22Rv1 (cell line): ENCODE measurements at regions not wholly inside any gene's neighbourhood (a gene's known extent, or its start where the extent isn't known, plus 50 kb on each side); places are given as distances from the start of the nearest gene placed in this dataset.

Experiments
- H3K27ac ChIP-seq: fragments of 450-650 bp; 2 replicates; pipeline ENCODE4 v1.5.1; 2017
- ZFX ChIP-seq: fragments of 450-650 bp; IDR thresholded peaks from 2 replicates; pipeline ENCODE4 v1.6.1; 2017; ENCODE audit warnings: antibody characterized with exemption, borderline replicate concordance
- TF ChIP-seq, protein P1 (sequence below): fragments of 450-650 bp; IDR thresholded peaks from 2 replicates; pipeline ENCODE4 v1.5.1; 2017; ENCODE audit warnings: mild to moderate bottlenecking

DNA sequence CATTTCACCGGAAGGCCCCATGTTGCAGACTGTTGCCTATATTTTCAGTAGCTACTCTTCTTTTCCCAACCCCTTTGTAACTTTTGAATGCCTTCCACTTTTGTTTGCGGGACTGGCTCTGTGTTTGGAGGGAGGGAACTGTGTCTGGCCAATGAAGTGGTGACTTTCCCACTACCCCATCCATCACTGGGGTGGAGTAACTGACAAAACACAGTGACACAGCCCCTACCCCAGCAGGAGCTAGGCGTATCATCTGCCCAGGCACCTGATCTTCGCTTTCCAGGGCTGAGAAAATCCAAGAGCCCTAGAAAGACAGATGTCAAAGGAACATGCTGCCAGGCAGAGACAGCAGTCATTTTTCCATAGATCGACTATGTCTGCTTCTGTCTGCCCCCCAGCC is 710.6 kb upstream of the CELF2 start:
- no peak for TF ChIP-seq ZFX
- TF ChIP-seq, protein P1, sequence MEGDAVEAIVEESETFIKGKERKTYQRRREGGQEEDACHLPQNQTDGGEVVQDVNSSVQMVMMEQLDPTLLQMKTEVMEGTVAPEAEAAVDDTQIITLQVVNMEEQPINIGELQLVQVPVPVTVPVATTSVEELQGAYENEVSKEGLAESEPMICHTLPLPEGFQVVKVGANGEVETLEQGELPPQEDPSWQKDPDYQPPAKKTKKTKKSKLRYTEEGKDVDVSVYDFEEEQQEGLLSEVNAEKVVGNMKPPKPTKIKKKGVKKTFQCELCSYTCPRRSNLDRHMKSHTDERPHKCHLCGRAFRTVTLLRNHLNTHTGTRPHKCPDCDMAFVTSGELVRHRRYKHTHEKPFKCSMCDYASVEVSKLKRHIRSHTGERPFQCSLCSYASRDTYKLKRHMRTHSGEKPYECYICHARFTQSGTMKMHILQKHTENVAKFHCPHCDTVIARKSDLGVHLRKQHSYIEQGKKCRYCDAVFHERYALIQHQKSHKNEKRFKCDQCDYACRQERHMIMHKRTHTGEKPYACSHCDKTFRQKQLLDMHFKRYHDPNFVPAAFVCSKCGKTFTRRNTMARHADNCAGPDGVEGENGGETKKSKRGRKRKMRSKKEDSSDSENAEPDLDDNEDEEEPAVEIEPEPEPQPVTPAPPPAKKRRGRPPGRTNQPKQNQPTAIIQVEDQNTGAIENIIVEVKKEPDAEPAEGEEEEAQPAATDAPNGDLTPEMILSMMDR, result no peak
- no peak overlapping the region for H3K27ac ChIP-seq

- no peak for TF ChIP-seq ZFX
- TF ChIP-seq, protein P1, result no peak
- no peak overlapping the region for H3K27ac ChIP-seq
These were observed 710.1 kb upstream of the CELF2 start for GRCh38 chr10:10307551-10307950.

DNA sequence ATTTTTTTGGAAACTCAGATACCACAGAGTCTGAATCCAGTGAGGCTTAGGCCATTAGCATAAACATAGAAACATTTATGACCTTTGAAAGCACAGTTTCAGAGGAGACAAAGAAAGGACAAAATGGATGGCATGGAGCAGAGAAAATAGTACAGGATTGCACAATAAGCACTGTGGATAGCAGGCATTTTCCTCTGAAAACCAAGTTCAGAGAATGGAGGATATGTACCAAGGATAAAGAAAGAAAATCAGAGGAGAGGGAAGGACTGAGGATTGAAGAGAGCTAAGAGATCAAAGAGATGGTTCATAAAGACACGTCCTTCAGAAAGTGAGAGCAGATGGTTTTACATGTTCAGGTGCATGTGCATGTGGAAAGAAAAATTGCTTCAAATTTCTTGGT is 707.2 kb upstream of the CELF2 start:
- TF ChIP-seq, protein P1, result no peak
- no peak for TF ChIP-seq ZFX
- H3K27ac ChIP-seq, result no peak overlapping the region

- H3K27ac ChIP-seq, result no peak overlapping the region
- no peak for TF ChIP-seq ZFX
- TF ChIP-seq, protein P1, result no peak
These were observed 705.7 kb upstream of the CELF2 start for GRCh38 chr10:10311966-10312365.

- TF ChIP-seq, protein P1, result no peak
- TF ChIP-seq ZFX, result no peak
- H3K27ac ChIP-seq, result peak overlapping the region; percentile 37; the same call in 1 of the 2 replicates
These were observed 704.4 kb upstream of the CELF2 start for GRCh38 chr10:10313149-10313835.

GRCh38 chr10:10314626-10315025 is 703.0 kb upstream of the CELF2 start:
- H3K27ac ChIP-seq, result no peak overlapping the region
- TF ChIP-seq, protein P1, result no peak
- no peak for TF ChIP-seq ZFX

DNA sequence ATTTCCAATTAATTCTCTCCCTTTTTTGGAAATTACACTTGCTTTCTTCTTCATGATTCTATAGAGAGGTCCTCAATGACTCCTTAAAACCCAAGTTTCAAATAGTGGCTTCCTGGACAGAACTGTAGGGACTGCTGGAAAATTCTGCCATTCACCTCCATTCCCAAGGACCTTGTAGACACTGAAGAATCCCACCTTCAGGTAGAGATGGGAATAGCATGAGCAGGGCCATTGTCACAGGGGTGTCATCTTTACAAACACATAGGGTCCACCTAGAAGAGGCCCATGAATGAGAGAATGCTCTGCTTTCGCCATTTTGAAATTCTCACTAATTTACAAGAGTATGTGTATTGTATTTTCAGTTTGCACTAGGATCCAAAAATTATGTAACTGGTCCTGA is 701.7 kb upstream of the CELF2 start:
- H3K27ac ChIP-seq, result no peak overlapping the region

More for the DNA sequence above, 701.7 kb upstream of the CELF2 start:
- no peak for TF ChIP-seq ZFX
- TF ChIP-seq, protein P1, result no peak
